NCI-H2029 treated with DMSO at 0.1 percent for 48 hours (cell line): ENCODE measurements at regions not wholly inside any gene's neighbourhood (a gene's known extent, or its start where the extent isn't known, plus 50 kb on each side); places are given as distances from the start of the nearest gene placed in this dataset.

Experiments used
- DNase-seq: peaks from one replicate; lab custom pipeline; 2025; lab: John Stamatoyannopoulos, UW

DNA sequence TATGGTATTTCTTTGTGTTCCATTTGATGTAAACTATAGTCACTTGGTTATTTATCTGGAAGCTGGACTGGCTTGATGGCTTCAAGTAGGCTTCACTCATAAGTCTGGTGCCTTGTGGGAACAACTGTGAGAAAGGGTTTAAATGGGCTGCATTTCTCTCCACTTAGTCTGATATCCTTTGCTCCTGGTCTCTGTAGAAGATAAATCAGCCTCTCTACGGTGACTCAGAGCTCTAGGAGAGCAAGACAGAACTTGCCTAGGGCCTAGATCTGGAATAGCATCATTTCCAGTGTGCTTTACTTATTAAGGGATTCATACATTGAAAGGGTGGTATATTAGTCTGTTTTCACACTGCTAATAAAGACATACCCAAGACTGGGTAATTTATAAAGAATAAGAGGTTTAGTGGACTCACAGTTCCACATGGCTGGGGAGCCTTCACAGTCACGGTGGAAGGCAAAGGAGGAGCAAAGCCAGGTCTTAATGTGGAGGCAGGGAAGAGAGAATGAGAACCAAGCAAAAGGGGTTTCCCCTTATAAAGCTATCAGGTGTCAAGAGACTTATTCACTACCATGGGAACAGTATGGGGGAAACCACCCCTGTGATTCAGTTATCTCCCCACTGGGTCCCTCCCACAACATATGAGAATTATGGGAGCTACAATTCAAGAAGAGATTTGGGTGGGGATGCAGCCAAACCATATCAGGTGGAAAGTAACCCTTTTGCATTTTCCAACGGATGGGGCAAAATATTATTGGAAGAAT, 1746.4 kb upstream of the PCDH7 start:
- DNase-seq = no peak

DNA sequence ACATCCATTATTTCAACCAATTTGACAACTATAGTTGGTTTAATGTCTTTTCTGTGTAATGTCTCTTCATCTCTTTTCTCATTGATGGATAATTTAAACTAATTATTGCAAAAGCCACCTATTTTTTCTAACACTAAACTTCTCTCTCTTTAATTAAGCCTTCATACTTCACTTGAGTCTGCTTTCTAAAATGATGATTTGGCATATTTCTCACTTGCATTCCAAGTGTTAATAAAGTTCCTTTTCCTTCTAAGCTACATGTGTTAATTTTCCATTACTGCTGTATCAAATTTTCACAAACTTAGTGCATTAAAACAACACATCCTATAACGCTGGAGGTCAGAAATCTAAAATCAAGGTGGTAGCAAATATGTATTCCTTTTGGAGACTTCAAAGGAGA, 1743.8 kb upstream of the PCDH7 start:
- DNase-seq = no peak

DNA sequence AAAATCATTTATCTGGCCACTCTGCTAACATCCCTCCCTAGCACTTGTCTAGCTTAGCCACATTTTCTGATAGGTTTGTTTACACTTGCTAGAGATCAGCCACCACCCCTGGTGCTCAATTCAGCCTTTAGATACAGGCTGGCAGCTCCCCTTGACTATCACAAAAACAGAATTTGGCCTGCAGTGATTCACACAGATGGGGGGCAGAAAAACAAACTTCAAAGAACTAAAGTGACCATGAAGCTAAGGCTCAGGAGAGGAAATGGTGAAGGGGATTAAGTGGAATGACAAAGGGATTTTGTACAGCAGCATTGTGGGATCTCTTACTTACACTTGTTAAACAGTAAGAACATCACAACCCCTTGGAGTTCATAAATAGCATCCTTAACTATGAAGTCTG, 1718.0 kb upstream of the PCDH7 start:
- no peak for DNase-seq

DNA sequence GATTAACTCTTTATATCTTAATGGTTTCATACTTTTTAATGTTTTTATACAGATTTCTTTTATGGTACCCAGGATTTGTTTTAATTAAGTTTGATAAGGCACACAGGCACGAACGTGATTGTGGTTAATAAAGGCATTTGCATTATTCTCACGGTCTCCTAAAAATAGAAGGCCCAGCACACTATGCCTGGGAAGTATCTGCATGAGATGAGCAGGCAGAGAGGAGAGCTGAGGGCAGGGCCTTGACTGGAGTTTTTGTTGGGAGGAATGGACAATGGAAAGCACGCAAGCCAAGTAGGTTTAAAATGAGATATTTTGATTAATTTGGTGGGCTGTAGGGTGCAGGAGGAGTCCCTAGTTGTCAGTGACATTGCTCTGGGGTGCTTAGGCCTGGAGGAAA, 1714.3 kb upstream of the PCDH7 start:
- DNase-seq = no peak

DNA sequence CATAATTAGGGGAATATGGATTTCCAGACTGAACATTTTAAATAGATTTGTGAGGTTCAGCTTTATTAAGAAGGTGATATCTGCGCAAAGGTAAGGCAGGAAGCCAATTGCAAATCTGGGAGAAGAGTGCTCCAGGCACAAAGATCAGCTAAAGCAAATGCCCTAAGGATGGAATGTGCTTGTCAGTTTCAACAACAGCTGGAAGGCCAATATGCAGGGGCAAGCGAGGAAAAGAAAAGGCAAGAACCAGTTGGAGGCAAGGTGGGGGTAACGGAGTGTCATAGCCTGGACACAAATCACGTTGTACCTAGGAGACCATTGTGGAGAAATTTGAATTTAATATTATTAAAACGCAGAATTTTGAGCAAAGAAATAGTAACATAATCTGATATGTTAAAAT, 1710.3 kb upstream of the PCDH7 start:
- no peak for DNase-seq

GRCh38 chr4:29013341-29013740, 1706.8 kb upstream of the PCDH7 start:
- no peak for DNase-seq

- no peak for DNase-seq
Measured at GRCh38 chr4:29014555-29014954, 1705.6 kb upstream of the PCDH7 start.

DNA sequence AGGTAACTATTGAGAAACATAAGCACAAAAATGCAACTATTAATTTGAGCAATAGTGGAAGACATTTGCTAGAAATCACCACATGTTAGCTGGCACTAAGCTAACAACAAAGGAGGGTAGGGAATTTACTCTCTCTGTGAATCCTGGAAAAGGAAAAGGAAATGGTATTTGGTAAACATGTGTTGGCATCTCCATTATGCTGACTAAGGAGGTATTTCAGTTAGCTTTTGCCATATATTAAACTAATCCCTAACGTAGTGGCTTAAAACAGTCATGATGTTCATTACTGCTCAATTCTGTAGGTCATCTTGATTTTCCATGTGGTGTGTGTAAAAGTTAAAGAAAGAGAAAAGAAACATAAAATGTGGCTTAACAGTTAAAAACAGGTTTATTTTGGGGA, 1686.5 kb upstream of the PCDH7 start:
- DNase-seq = no peak

- DNase-seq = no peak
Measured at GRCh38 chr4:29037501-29037900, 1682.7 kb upstream of the PCDH7 start.

DNA sequence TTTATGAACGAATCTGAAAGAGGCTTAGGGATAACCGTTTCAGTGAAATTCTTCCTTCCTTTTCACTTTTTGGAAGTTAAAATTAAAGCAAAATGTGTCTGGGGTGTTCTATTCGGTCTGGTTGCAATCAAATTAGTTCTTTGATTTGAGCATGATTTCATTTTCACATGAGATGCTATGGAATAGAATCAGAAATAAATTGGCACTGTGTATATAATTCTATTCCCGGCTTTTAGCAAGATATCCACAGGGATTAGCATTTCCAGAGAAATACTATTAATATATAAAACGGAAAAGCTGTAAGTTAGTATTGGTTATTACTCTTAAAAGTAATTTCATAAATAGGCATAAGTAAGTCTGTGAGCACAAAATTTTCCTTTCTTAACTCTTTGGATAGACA, 1676.8 kb upstream of the PCDH7 start:
- DNase-seq = no peak

GRCh38 chr4:29046186-29046585, 1674.0 kb upstream of the PCDH7 start:
- no peak for DNase-seq

GRCh38 chr4:29046781-29047180, 1673.4 kb upstream of the PCDH7 start:
- no peak for DNase-seq

DNA sequence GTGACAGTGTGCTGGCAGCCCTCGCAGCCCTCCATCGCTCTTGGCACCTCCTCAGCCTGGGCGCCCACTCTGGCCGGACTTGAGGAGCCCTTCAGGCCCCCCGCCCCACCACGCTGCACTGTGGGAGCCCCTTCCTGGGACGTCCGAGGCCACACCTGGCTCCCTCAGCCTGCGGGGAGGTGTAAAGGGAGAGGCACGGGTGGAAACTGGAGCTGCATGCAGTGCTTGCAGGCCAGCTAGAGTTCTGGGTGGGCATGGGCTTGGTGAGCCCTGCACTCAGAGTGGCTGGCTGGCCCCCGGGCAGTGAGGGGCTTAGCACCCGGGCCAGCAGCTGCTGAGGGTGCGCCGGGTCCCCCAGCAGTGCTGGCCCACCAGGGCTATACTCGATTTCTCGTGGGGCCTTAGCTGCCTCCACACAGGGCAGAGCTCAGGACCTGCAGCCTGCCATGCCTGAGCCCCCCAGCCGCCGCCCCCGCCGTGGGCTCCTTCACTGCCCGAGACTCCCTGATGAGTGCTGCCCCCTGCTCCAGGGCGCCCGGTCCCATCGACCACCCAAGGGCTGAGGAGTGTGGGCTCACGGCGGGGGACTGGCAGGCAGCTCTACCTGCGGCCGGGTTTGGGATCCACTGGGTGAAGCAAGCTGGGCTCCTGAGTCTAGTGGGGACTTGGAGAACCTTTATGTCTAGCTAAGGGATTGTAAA, 1672.7 kb upstream of the PCDH7 start:
- DNase-seq = no peak

- no peak for DNase-seq
Measured at GRCh38 chr4:29051381-29051965, 1668.7 kb upstream of the PCDH7 start.

DNA sequence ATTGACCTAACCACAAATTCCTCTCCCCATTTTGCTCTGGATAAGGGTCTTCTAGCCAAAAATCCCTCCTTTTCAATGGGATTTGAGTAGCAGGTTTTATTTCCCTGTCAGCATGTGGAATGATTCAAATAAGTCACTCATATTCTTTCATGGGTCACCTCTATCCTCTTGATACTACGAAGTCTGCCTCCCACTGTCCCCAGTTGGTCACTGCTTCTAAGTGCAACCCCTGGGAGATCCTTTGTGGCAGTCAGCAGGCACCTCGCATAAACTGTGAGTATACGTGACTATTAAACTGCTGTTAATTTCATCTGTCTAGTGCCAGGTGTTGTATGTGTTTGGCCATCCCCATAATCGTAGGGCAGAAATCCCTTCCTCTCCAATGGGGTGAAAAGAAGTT, 1667.9 kb upstream of the PCDH7 start:
- no peak for DNase-seq

- no peak for DNase-seq
Measured at GRCh38 chr4:29058531-29058930, 1661.6 kb upstream of the PCDH7 start.

GRCh38 chr4:29066861-29067260, 1653.3 kb upstream of the PCDH7 start:
- no peak for DNase-seq

GRCh38 chr4:29073571-29073970, 1646.6 kb upstream of the PCDH7 start:
- DNase-seq = no peak

DNA sequence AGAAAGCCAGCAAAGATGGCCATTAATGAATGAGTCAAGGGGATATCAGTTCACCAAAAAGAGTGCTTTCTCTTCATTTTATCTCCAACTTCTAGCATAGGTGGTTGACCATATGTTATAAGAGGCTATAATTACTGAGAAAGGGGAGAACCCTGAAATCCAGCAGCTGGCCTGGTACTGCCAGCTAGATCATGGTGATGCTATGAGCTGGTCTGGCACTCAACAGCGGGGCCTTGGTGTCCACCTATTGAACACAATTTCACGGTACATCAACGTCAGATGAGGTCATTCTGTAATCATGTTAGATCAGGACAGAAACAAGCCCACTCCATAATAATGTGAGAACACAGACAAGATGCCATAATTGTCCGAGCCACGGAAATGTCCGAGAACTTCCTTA, 1644.8 kb upstream of the PCDH7 start:
- DNase-seq = no peak

DNA sequence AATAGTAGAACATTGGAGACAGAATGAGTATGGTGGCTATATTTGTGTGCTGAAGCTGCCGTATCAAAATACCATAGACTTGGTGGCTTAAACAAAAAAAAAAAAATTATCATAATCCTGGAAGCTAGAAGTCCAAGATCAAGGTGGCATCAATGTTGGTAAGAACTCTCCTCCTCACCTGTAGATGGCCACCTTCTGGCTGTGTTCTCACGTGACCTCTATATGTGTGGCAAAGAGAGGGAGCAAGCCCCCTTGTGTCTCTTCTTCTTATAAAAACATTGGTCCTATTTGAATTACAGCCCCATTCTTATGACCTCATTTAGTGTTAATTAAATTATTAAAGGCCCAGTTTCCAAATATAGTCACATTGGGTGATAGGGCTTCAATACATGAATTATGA, 1640.9 kb upstream of the PCDH7 start:
- DNase-seq = no peak

- peak; percentile 38 for DNase-seq
Measured at GRCh38 chr4:29081234-29081955, 1638.8 kb upstream of the PCDH7 start.

GRCh38 chr4:29082684-29083083, 1637.5 kb upstream of the PCDH7 start:
- no peak for DNase-seq

- DNase-seq = no peak
Measured at GRCh38 chr4:29085748-29086147, 1634.4 kb upstream of the PCDH7 start.
